DOHH2 (cell line): ENCODE measurements at regions not wholly inside any gene's neighbourhood (a gene's known extent, or its start where the extent isn't known, plus 50 kb on each side); places are given as distances from the start of the nearest gene placed in this dataset.

Experiments
- H3F3A ChIP-seq: fragments of 200-600 bp; sonication (generic), shearing (Covaris generic); 2 replicates; pipeline ENCODE4 v1.6.0; 2016; ENCODE audit warnings: antibody characterized with exemption, mild to moderate bottlenecking; ENCODE audit not compliant: control insufficient read depth, insufficient read depth
- H3K27ac ChIP-seq: fragments of 200-600 bp; sonication (generic); 2 replicates; pipeline ENCODE4 v1.5.1; 2014; ENCODE audit warnings: low read depth, mild to moderate bottlenecking, low read length, moderate library complexity
- H3K27me3 ChIP-seq: fragments of 200-600 bp; sonication (generic); 2 replicates; pipeline ENCODE4 v1.6.1; 2014; ENCODE audit warnings: mild to moderate bottlenecking, low read length, mixed read lengths; ENCODE audit not compliant: control insufficient read depth
- H3K36me3 ChIP-seq: fragments of 200-600 bp; sonication (generic); 2 replicates; pipeline ENCODE4 v1.6.1; 2014; ENCODE audit warnings: mild to moderate bottlenecking, low read length, moderate library complexity, mixed read lengths; ENCODE audit not compliant: control insufficient read depth
- H3K4me1 ChIP-seq: fragments of 200-600 bp; sonication (generic); 2 replicates; pipeline ENCODE4 v1.6.1; 2014; ENCODE audit warnings: mild to moderate bottlenecking, low read length, mixed read lengths; ENCODE audit not compliant: control insufficient read depth
- H3K4me2 ChIP-seq: fragments of 200-600 bp; sonication (generic); 2 replicates; pipeline ENCODE4 v1.6.0; 2014; ENCODE audit warnings: mild to moderate bottlenecking, low read length, moderate library complexity
- H3K4me3 ChIP-seq: fragments of 200-600 bp; sonication (generic); 2 replicates; pipeline ENCODE4 v1.5.1; 2014; ENCODE audit warnings: mild to moderate bottlenecking, low read length, mixed read lengths
- H3K79me2 ChIP-seq: fragments of 200-600 bp; sonication (generic); 2 replicates; pipeline ENCODE4 v1.6.1; 2014; ENCODE audit warnings: mild to moderate bottlenecking, low read length, mixed read lengths; ENCODE audit not compliant: control insufficient read depth
- H3K9me2 ChIP-seq: fragments of 200-600 bp; sonication (generic); replicated peaks from 2 replicates; pipeline ENCODE4 v1.6.1; 2014; ENCODE audit warnings: mild to moderate bottlenecking, low read length, mixed read lengths; ENCODE audit not compliant: control insufficient read depth
- H3K9me3 ChIP-seq: fragments of 200-600 bp; sonication (generic); 2 replicates; pipeline ENCODE4 v1.6.1; 2014; ENCODE audit warnings: antibody characterized with exemption, low read length, mixed read lengths; ENCODE audit not compliant: control insufficient read depth, insufficient read depth
- H4K20me1 ChIP-seq: fragments of 200-600 bp; sonication (generic); 2 replicates; pipeline ENCODE4 v1.6.0; 2014; ENCODE audit warnings: low read depth, mild to moderate bottlenecking, antibody characterized with exemption, low read length, moderate library complexity; ENCODE audit not compliant: control insufficient read depth, insufficient read depth
- CTCF ChIP-seq: fragments of 200-600 bp; sonication (generic); IDR thresholded peaks from one replicate; pipeline ENCODE4 v1.5.1; 2014; ENCODE audit warnings: antibody characterized with exemption, mild to moderate bottlenecking, low read depth, low read length; ENCODE audit not compliant: poor library complexity, severe bottlenecking
- EZH2phosphoT487 ChIP-seq: fragments of 200-600 bp; sonication (generic); IDR thresholded peaks from 2 replicates; pipeline ENCODE4 v1.6.1; 2017; ENCODE audit warnings: borderline replicate concordance, mild to moderate bottlenecking, antibody characterized with exemption, low read length, moderate library complexity, mixed read lengths

GRCh38 chr5:89008291-89008690 lies 125.3 kb upstream of the MEF2C start:
- TF ChIP-seq EZH2phosphoT487 (no peak), CTCF (no peak)
- H3F3A ChIP-seq, result no peaks in the 10 kb centered on the region

GRCh38 chr5:89005990-89006389 lies 123.0 kb upstream of the MEF2C start:
- Histone ChIP-seq H3K27me3 (no peaks in the 10 kb centered on the region), H3F3A (no peaks in the 10 kb centered on the region), H3K4me1 (no peaks in the 10 kb centered on the region), H3K4me2 (no peak overlapping the region), H3K79me2 (no peaks in the 10 kb centered on the region), H3K27ac (no peak overlapping the region), H3K9me2 (no peaks in the 10 kb centered on the region), H3K9me3 (no peaks in the 10 kb centered on the region), H3K36me3 (no peaks in the 10 kb centered on the region), H4K20me1 (no peaks in the 10 kb centered on the region), H3K4me3 (no peak overlapping the region)
- no peak for TF ChIP-seq EZH2phosphoT487
- TF ChIP-seq CTCF, result no peak

More at GRCh38 chr5:89008291-89008690, 125.3 kb upstream of the MEF2C start:
- no peak overlapping the region for H3K4me2 ChIP-seq
- no peaks in the 10 kb centered on the region for H3K4me1 ChIP-seq
- H3K36me3 ChIP-seq, result no peaks in the 10 kb centered on the region
- no peak overlapping the region for H3K4me3 ChIP-seq
- no peak overlapping the region for H3K27ac ChIP-seq
- no peaks in the 10 kb centered on the region for H3K27me3 ChIP-seq
- no peaks in the 10 kb centered on the region for H4K20me1 ChIP-seq
- H3K79me2 ChIP-seq, result no peaks in the 10 kb centered on the region
- H3K9me2 ChIP-seq, result no peaks in the 10 kb centered on the region
- H3K9me3 ChIP-seq, result no peaks in the 10 kb centered on the region

GRCh38 chr5:89004379-89004778 lies 121.4 kb upstream of the MEF2C start:
- no peak for TF ChIP-seq EZH2phosphoT487
- no peak for TF ChIP-seq CTCF
- no peaks in the 10 kb centered on the region for H4K20me1 ChIP-seq
- no peaks in the 10 kb centered on the region for H3K79me2 ChIP-seq

More at GRCh38 chr5:89004379-89004778, 121.4 kb upstream of the MEF2C start:
- Histone ChIP-seq H3F3A (no peaks in the 10 kb centered on the region), H3K36me3 (no peaks in the 10 kb centered on the region), H3K9me2 (no peaks in the 10 kb centered on the region), H3K4me3 (no peak overlapping the region), H3K4me1 (no peaks in the 10 kb centered on the region), H3K27me3 (no peaks in the 10 kb centered on the region), H3K9me3 (no peaks in the 10 kb centered on the region), H3K27ac (no peak overlapping the region), H3K4me2 (no peak overlapping the region)
